ENCODE measurements at regions not wholly inside any gene's neighbourhood (a gene's known extent, or its start where the extent isn't known, plus 50 kb on each side); places are given as distances from the start of the nearest gene placed in this dataset.

DNA sequence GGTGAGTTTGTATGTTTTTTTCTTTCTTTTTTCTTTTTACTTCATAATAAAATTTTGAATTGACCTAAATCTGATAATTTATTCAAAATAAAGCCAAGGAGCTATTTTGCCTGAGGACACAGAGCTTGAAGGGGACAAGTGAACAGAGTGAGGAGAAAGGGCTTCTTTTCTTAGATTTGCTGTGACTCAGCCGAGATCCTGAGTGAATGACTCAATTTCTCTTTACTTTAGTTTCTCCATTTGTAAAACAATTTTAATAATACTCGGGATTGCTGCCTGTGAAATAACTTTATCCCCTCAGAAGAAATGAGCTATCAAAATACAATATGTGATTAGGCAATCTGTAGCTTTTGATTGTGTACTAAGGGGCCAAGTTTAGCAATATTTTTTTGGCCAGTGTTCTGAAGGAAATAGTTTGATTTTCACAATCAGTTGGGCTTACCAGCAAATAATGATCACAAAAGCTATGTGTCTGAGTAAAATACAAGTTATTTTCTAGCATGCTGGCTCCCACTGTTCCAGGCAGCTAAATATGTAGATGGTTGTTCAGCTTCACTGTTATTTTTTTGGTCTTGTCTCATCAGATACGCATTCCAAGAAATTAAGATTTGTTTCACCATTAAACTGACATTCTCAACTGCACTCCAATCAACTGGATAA is 437.5 kb downstream of the FGF9 start:
- no peaks in the 10 kb centered on the region for H3K4me1 ChIP-seq (ENCODE audit: control insufficient read depth, low read depth, low read length)
- no peaks in the 10 kb centered on the region for H3K27me3 ChIP-seq (ENCODE audit: control insufficient read depth, insufficient read depth, low read length)
- no peaks in the 10 kb centered on the region for H3K36me3 ChIP-seq (ENCODE audit: control insufficient read depth, low read depth, low read length)
- H3K4me3 ChIP-seq (ENCODE audit: low read length): no peak overlapping the region
- H3K9me3 ChIP-seq (ENCODE audit: control insufficient read depth, low read depth, low read length): no peaks in the 10 kb centered on the region
- H3K27ac ChIP-seq (ENCODE audit: low read length): no peak overlapping the region
- H3K9ac ChIP-seq (ENCODE audit: low read length): no peak overlapping the region

DNA sequence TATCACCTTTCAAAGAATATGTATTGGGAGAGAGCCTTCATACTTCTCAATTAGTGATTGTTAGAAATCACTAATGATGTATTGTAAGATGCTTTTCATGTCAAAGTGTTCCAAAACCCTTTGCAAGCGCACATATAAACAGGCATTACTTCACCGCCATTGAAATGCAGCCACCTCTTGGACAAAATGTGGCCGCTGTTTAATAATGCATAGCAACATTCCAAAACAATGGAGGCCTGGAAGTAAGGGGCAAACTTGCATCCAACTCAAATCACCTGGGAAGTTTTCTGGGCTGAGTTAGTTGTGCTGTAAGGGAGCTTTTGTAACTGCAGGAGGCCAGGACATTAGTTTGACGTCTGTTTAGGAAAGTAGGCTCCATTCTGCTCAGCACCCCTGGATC is 438.1 kb downstream of the FGF9 start:
- H3K4me1 ChIP-seq (ENCODE audit: control insufficient read depth, low read depth, low read length): no peaks in the 10 kb centered on the region
- H3K9ac ChIP-seq (ENCODE audit: low read length): no peak overlapping the region
- H3K36me3 ChIP-seq (ENCODE audit: control insufficient read depth, low read depth, low read length): no peaks in the 10 kb centered on the region
- H3K4me3 ChIP-seq (ENCODE audit: low read length): no peak overlapping the region
- H3K27me3 ChIP-seq (ENCODE audit: control insufficient read depth, insufficient read depth, low read length): no peaks in the 10 kb centered on the region
- H3K9me3 ChIP-seq (ENCODE audit: control insufficient read depth, low read depth, low read length): no peaks in the 10 kb centered on the region
- H3K27ac ChIP-seq (ENCODE audit: low read length): no peak overlapping the region

DNA sequence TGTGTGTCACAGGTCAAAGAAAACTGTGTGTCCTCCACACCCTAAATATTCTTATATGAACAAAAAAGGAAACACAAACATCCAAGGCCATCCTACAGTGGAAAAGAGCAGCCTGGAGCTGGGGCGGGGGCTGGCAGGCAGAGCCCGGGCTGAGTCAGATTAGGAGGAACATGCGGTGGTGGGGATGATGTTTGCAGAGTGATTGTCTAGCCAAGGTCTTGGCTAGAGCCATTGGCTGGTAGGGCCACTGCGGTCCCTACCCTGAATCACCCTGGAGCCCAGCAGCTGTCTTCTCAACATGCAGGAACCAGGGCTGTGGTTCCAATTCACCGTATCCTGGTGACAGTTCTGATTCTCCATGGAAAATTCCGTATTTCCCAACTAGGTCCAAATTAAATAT is 439.5 kb downstream of the FGF9 start:
- Histone ChIP-seq H3K9me3 (ENCODE audit: control insufficient read depth, low read depth, low read length) (no peaks in the 10 kb centered on the region), H3K4me1 (ENCODE audit: control insufficient read depth, low read depth, low read length) (no peaks in the 10 kb centered on the region), H3K4me3 (ENCODE audit: low read length) (no peak overlapping the region), H3K27me3 (ENCODE audit: control insufficient read depth, insufficient read depth, low read length) (no peaks in the 10 kb centered on the region), H3K27ac (ENCODE audit: low read length) (no peak overlapping the region), H3K9ac (ENCODE audit: low read length) (no peak overlapping the region), H3K36me3 (ENCODE audit: control insufficient read depth, low read depth, low read length) (no peaks in the 10 kb centered on the region)

DNA sequence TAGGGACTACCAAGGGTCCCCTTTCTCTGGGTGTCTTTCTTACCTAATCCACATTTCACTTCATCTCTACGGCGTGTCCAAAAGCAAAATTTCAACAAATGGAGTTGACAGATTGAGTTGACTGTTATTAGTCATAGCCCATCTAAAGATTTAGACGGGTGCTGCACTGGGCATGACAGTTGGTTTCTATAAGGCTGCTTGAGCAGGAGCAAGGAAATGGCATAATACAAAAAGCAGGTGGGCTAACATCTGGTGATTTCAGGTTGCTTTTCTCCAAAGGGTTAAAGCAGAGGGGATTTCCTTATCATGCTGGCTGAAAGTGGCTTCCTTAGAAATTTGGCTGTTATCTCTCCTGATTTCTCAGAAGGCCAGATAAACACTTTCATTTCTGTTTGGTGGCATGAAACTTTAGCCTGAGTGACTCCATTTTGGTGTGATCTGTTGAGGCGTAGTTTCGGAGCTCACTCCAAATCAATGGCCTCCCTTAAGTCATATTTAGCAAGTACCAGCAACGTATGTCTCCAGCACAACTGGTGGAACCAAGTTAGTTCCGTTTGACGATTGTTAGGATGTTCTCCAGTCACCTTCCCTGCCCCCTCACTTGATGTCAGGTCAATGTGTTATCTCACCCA is 440.4 kb downstream of the FGF9 start:
- H3K9me3 ChIP-seq (ENCODE audit: control insufficient read depth, low read depth, low read length): no peaks in the 10 kb centered on the region
- no peak overlapping the region for H3K27ac ChIP-seq (ENCODE audit: low read length)
- H3K9ac ChIP-seq (ENCODE audit: low read length): no peak overlapping the region
- H3K4me3 ChIP-seq (ENCODE audit: low read length): no peak overlapping the region
- H3K27me3 ChIP-seq (ENCODE audit: control insufficient read depth, insufficient read depth, low read length): no peaks in the 10 kb centered on the region
- no peaks in the 10 kb centered on the region for H3K4me1 ChIP-seq (ENCODE audit: control insufficient read depth, low read depth, low read length)
- no peaks in the 10 kb centered on the region for H3K36me3 ChIP-seq (ENCODE audit: control insufficient read depth, low read depth, low read length)

DNA sequence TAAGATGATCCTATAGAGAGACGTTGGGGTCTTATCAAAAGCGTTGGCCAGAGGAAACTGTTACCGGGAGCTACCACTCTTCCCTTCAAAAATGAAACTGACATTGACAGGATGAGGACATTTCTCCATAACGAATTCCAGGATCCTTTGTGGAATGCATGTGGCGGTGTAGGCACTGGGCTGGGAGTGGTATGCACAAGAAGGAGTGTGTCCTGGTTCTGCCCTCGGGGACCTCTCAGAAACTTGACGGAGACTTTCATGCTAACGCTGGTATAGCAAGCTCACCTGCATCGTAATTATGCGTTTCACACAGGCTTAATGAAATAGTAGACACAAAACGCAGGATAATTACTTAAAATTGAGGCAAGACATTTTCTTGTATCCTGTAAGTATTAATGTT is 441.1 kb downstream of the FGF9 start:
- Histone ChIP-seq H3K9ac (ENCODE audit: low read length) (no peak overlapping the region), H3K36me3 (ENCODE audit: control insufficient read depth, low read depth, low read length) (no peaks in the 10 kb centered on the region), H3K27ac (ENCODE audit: low read length) (no peak overlapping the region), H3K27me3 (ENCODE audit: control insufficient read depth, insufficient read depth, low read length) (no peaks in the 10 kb centered on the region), H3K9me3 (ENCODE audit: control insufficient read depth, low read depth, low read length) (no peaks in the 10 kb centered on the region), H3K4me3 (ENCODE audit: low read length) (no peak overlapping the region), H3K4me1 (ENCODE audit: control insufficient read depth, low read depth, low read length) (no peaks in the 10 kb centered on the region)

DNA sequence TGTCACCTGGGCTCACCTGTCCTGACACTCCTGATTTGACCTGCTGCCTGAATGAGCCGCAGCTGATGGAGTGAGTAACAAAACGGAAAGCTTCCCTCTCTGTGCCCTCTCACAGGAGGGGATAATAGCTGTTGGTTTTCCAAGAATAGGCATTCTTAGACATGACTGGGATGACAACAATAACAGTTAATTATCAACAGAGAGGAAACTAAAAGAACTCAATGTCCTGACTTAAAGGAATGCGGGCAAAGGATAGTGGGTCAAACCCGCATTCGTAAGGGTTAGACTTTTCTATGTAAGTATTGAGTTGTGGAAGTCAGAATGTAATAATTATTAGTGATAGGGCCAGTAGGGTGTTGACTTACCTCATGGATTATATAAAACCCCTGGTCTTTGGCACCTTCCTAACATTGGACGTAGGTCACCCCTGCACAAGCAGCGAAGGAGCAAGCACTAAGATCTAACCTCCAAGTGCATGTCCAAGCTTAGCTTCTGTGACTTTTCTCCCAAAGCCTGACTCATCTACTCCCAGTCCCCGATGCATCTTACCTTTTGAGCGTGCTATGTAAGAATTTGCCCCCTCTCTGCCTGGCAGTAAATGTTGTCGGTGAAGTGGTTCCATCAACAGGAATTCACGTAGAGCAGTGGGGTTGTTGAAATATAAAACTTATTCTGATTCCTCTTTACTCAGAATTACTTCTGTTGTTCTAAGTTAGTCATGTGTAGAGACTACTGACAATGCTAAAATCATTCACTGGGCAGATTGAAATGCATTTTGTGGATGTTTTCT is 442.3 kb downstream of the FGF9 start:
- H3K4me1 ChIP-seq (ENCODE audit: control insufficient read depth, low read depth, low read length): no peaks in the 10 kb centered on the region
- no peaks in the 10 kb centered on the region for H3K27me3 ChIP-seq (ENCODE audit: control insufficient read depth, insufficient read depth, low read length)
- H3K9me3 ChIP-seq (ENCODE audit: control insufficient read depth, low read depth, low read length): no peaks in the 10 kb centered on the region
- H3K9ac ChIP-seq (ENCODE audit: low read length): no peak overlapping the region
- H3K27ac ChIP-seq (ENCODE audit: low read length): no peak overlapping the region
- no peak overlapping the region for H3K4me3 ChIP-seq (ENCODE audit: low read length)
- H3K36me3 ChIP-seq (ENCODE audit: control insufficient read depth, low read depth, low read length): no peaks in the 10 kb centered on the region

DNA sequence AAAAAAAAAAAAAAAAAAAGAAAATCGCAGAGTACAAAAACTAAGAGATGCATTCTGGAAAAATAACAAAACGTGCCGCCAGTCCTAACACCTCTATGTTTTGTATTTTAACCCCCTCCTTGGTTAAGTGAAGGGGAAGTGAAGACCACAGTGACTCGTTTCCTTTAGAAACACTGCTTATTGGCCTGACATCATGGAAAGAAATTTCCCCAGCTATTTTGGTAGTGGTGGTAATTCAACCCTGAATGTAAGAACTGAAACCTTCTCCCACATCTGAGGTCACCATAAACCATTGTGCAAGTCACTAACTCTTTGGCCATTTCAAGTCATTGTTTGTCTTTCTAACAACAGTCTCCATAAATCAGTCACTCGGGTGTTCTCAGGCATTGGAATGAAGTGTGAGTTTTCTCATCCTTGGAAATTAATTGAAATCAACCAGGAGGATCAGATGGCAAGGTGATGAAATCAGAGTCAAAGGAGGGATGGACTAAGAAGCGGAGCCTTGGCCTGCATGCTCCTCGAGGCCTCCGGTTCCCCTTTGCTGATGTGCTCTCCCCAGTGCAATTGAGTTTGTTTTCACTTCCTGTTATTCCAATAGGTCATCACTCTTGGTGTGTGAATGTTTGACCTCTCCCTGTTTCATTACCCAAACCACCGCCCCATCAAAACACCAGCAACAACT is 443.9 kb downstream of the FGF9 start:
- no peak overlapping the region for H3K27ac ChIP-seq (ENCODE audit: low read length)
- H3K4me1 ChIP-seq (ENCODE audit: control insufficient read depth, low read depth, low read length): no peaks in the 10 kb centered on the region
- H3K9me3 ChIP-seq (ENCODE audit: control insufficient read depth, low read depth, low read length): no peaks in the 10 kb centered on the region
- no peaks in the 10 kb centered on the region for H3K36me3 ChIP-seq (ENCODE audit: control insufficient read depth, low read depth, low read length)
- no peak overlapping the region for H3K9ac ChIP-seq (ENCODE audit: low read length)
- H3K4me3 ChIP-seq (ENCODE audit: low read length): no peak overlapping the region
- no peaks in the 10 kb centered on the region for H3K27me3 ChIP-seq (ENCODE audit: control insufficient read depth, insufficient read depth, low read length)

DNA sequence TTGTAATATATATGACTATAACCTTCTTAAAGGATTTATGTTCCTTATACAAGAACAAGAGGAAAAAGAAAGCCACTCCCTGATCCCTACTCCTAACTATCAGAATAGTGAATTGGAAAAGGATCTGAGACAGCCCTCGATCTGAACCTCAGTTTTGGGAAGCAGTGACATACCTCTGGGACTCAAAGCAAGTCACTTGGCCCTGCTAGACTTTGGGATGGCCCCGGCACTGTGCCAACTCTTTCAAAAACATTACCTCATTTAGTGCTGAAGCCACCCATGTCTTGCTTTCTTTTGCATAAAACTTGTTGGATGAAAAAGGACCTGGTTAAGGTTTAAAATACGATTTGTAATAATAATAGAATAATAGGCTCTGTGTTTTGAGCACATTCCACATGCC is 447.3 kb downstream of the FGF9 start:
- no peaks in the 10 kb centered on the region for H3K4me1 ChIP-seq (ENCODE audit: control insufficient read depth, low read depth, low read length)
- H3K27me3 ChIP-seq (ENCODE audit: control insufficient read depth, insufficient read depth, low read length): no peaks in the 10 kb centered on the region
- H3K4me3 ChIP-seq (ENCODE audit: low read length): no peak overlapping the region
- no peaks in the 10 kb centered on the region for H3K9me3 ChIP-seq (ENCODE audit: control insufficient read depth, low read depth, low read length)
- H3K27ac ChIP-seq (ENCODE audit: low read length): no peak overlapping the region
- no peaks in the 10 kb centered on the region for H3K36me3 ChIP-seq (ENCODE audit: control insufficient read depth, low read depth, low read length)
- H3K9ac ChIP-seq (ENCODE audit: low read length): no peak overlapping the region

DNA sequence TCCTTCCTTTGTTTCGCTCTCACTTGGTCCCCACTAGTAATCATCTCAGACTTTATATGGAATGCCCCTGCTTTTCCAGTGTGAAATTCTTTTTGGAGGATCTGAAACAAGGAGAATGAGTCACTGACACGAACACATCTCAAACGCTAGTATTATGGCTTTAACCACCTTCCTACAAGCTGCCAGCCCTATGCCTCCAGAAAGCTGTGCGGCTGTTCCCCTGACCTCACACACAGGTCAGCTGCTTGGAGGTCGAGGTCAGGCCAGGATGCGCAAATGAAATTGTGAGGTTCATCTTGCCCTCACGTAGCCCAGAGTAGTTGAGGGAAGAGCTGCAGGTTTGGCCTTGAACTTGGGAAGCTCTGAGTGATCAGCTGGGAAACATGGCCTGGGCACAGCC is 449.8 kb downstream of the FGF9 start:
- Histone ChIP-seq H3K9me3 (ENCODE audit: control insufficient read depth, low read depth, low read length) (no peaks in the 10 kb centered on the region), H3K27ac (ENCODE audit: low read length) (no peak overlapping the region), H3K4me1 (ENCODE audit: control insufficient read depth, low read depth, low read length) (no peaks in the 10 kb centered on the region), H3K4me3 (ENCODE audit: low read length) (no peak overlapping the region), H3K36me3 (ENCODE audit: control insufficient read depth, low read depth, low read length) (no peaks in the 10 kb centered on the region), H3K27me3 (ENCODE audit: control insufficient read depth, insufficient read depth, low read length) (no peaks in the 10 kb centered on the region), H3K9ac (ENCODE audit: low read length) (no peak overlapping the region)

DNA sequence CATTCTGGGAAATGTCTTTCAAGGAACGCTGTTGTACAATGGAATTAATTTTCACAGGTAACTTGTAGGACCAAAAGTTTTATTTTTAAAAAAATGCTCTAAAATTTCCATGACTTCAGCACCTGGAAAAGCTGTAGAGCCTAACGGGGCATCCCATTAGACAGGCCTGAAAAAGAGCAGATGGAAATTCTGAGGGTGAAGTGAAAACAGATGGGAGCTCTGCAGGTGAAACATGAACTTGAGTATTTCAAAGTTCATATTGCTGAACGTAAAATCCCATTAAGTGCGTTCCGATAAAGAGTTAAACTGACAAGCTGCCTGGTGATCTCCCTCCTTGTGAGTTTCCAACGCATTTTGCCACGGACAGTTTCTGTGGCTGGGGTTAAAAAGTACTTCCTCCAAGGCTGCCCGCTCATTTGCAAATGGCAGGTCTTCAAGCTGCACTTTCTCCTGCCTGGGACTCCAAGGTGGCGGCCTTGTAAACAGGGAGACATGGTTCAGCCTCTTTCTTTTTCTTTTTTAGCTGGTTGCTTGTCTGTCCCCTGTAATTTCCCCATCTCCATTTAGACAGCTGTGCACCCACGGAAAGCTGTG is 450.4 kb downstream of the FGF9 start:
- Histone ChIP-seq H3K36me3 (ENCODE audit: control insufficient read depth, low read depth, low read length) (no peaks in the 10 kb centered on the region), H3K4me1 (ENCODE audit: control insufficient read depth, low read depth, low read length) (no peaks in the 10 kb centered on the region), H3K27ac (ENCODE audit: low read length) (no peak overlapping the region), H3K9me3 (ENCODE audit: control insufficient read depth, low read depth, low read length) (no peaks in the 10 kb centered on the region), H3K4me3 (ENCODE audit: low read length) (no peak overlapping the region), H3K27me3 (ENCODE audit: control insufficient read depth, insufficient read depth, low read length) (no peaks in the 10 kb centered on the region), H3K9ac (ENCODE audit: low read length) (no peak overlapping the region)

DNA sequence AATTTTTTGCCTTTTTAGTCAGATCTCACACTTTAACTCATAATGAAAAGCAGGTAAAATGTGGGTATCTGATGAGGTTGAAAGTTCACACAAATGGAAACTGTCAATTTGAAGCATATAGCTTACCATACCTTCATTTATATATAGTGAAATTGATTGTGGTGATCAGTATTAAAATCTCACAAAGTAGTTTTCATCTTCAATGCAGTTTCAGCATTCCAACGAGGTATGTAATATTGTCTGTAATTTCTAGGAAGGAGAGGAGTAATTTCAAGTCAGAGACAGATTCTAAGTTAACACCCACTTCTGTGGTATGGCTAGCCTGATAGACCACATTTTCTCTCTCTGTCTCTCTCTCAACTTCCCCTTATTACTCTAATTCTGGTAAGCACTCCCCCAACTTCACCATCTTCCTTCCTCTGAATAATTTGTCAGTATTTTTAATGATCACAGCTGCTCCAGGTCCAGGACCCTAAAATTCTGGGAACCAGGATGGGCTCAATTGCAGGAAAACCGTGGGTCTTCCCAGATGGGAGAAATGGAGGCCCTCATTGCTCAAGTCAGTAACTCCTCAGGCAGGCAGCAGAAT is 455.7 kb downstream of the FGF9 start:
- H3K27ac ChIP-seq (ENCODE audit: low read length): no peak overlapping the region
- H3K36me3 ChIP-seq (ENCODE audit: control insufficient read depth, low read depth, low read length): no peaks in the 10 kb centered on the region

More for the DNA sequence above, 455.7 kb downstream of the FGF9 start:
- Histone ChIP-seq H3K4me3 (ENCODE audit: low read length) (no peak overlapping the region), H3K27me3 (ENCODE audit: control insufficient read depth, insufficient read depth, low read length) (no peaks in the 10 kb centered on the region), H3K9me3 (ENCODE audit: control insufficient read depth, low read depth, low read length) (no peaks in the 10 kb centered on the region), H3K9ac (ENCODE audit: low read length) (no peak overlapping the region), H3K4me1 (ENCODE audit: control insufficient read depth, low read depth, low read length) (no peaks in the 10 kb centered on the region)
